Kidney tubule cell (primary cell): ENCODE measurements at regions not wholly inside any gene's neighbourhood (a gene's known extent, or its start where the extent isn't known, plus 50 kb on each side); places are given as distances from the start of the nearest gene placed in this dataset.

Experiments used
- DNase-seq: peaks from one replicate; pipeline ENCODE4 v3.0.0-alpha.2; 2018; ENCODE audit warnings: low spot score

DNA sequence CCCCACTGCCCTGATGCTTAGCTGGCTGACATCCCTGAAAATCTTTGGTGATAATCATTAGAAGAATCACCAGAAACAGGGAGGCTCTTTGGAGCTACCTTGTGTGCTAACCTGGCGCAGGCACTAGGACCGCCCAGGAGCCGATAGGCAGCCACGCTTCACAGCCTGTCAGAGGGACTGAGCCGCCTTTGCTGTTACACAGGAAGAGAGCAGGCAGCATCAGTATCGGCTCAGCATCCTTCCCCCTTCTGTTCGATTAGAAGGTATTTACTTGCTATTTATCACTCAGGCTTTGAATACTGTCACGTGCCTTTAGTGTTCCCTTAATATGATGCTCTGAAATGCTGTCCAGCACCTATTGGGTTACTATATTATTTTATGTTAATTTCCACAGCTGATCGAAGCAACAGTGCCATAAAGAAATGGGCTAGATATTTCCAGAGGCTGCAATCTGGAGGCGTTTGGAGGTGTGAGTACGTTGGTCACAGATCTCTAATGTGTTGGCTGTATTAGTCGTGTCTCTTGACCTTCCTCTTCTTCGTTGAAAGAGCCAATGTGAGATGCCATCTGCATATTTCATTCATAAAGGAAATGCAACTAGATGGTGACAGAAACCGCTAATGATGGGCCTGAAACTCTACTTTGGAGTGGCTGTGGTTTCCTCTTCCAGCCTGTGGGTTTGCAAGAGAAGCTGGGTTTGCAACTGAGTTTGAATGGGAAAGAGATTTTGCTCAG is 110.4 kb upstream of the RAB27B start:
- DNase-seq, result peak; percentile 13

DNA sequence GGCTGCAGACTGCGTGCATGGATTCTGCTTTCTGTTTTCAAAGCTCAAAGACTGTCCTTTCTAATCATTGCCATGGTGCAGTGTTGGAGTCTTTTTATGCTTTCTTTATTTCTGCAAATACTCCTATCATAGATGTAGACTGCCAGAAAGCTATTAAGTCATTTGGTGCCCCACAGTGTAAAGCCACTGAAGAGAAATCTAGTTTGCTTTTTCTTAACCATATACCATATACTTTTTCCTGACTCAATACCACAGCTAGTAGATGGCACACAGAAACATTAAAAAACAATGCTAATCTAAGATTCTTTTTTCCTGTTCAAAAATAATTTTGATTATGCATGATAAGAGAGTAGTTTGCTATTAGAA is 109.9 kb upstream of the RAB27B start:
- no peak for DNase-seq

DNA sequence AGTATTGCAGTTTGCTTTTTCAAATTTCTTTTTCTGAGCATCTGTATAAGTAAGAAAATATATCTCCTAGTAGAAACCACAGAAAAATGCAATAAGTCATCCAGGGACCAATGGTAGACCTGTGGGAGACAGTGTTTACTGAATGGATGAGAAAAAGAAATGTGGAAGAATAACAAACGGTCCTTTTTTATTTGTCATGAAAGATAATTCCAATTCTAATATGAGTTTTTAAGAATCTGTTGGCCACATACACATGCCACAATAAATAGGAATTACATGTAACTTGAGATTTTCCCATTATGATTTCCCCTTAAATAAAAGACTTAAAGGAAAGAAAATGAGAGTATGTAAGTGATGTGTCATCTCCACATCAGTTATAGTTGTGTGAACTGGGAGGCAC is 107.7 kb upstream of the RAB27B start:
- DNase-seq, result no peak

DNA sequence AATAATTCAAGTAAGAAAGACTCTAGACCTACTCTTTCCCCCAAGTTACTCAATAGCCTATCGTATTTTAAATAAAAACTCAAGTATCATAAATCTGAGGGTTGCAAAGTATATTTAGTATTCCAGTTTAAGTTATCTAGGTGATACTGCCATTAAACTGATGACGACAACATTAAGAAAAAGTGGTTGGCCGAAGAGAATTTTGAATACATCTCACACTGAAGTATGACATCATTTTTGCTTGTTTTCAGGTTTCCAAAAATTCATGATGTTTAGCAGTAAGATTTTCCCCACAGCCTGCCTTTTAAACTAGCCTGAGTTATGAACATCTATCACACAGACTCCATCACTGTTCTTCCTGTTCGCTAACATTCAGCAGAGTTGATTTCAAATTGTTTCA is 102.1 kb upstream of the RAB27B start:
- no peak for DNase-seq

DNA sequence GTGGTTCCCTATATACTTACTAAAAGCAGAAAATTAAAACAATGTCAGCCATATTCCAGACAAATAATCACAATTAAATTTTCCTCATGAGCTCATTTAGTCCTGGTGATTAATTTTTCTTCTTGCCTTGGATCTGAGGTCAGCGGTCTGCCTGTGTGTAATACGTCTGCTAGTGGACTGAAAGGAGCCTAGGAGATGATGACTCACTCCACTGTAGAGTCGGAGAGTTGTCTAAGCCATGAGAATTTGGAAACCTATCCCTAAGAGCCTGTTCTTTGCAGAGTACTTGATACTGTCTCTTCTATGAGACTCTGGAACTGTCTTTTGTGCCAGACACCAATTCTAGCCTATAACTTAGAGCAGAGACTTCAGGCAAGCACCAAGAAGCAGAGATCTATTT is 94.2 kb upstream of the RAB27B start:
- peak; percentile 83 for DNase-seq

DNA sequence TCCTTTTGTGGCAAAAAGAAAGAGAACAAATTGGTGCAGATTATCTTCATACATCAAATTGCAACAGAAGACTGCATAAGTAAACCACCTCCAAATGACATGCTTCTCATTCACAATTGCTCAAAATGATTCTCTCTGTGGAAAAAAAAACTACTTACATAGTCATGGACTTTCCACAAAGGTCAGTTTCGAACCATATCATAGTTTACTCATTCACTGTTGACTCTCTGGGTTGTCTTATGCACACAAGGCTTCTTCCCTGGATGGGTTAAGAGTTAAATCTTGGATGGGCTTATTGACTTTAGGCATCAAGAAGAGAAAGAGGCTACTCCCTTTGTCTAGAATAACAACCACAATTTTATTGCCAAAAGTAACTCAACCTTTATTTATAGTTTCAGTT is 91.3 kb upstream of the RAB27B start:
- no peak for DNase-seq

DNA sequence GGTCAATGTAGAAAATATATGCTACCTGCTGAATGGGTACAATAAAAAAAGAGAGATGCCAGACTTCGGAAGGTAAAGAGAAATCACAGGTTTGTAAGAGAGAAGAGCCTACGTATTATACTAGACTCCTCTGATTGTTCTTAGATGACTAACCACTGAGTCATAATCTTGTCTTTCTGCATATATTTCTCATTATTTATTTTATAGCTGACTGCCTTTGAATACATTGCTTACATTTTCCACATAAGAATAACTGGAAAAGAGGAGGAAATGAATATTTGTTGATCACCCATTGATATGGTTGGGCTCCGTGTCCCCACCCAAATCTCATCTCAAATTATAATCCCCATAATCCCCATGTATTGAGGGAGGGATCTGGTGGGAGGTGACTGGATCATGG is 90.3 kb upstream of the RAB27B start:
- DNase-seq, result peak; percentile 66

DNA sequence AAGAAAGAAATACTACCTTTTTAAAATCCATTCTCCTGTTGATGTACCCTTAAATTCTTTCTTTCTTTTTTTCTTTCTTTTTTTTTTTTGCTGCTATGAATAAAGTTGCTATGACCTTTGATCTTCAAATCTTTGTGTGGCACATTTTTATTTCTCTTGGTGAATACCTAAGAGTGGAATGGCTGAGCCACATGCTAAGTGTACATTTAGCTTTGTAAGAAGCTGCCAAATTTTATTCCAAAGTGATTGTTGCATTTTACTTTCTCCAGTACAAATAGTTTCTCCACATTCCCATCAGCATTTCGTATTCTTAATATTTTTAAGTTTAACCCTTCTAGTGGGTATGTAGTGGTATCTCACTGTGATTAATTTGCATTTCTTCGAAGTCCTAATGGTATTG is 88.8 kb upstream of the RAB27B start:
- DNase-seq, result no peak

DNA sequence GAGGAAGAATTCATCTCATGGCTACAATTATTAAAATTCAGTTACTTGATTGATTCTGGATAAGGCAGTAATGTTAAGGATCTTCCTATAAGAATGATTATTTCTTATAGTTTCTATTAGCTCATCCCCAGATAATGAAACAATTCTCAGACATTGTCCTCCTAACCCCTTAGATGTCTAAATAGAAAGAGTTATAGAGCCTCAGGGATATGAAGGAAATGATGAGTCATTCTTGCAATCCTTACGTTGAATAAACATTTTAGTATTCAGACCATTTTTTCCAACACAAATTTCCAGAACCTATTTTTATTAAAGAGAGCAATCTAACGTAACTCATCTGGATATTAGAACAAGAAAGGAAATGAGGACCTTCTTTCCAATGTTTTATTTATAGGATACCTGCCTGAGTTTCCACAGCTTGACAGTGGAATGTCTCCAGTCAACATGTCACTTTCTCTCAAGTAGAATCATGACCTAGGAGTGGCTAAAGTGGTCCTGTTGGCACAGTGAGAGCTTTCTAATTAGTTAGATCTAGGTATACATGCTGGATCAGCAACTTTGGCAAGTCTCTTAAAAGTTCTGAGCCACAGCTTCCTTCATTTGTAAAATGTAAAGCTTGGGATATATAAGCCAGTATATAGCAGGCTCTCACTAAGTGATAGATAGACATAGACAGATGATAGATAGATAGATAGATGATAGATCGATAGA is 88.0 kb upstream of the RAB27B start:
- DNase-seq, result no peak

DNA sequence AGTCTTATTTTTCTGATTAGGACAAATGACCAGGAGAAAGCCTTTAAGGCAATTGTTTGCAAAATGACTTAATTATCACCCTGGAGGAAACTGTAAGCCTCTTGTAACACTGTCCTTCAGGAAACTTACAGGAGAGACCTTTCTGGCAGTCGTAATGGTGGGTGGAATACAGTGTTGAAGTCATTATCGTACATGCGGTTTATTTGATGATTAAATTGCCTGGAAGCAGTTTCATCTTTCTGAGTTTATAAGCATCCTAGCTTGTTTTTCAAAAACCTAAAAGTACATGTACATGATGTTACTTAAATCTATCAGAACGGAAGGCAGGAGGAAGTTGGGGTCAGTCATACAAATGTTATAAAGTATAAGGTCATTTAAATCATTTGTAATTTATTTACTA is 86.2 kb upstream of the RAB27B start:
- no peak for DNase-seq

DNA sequence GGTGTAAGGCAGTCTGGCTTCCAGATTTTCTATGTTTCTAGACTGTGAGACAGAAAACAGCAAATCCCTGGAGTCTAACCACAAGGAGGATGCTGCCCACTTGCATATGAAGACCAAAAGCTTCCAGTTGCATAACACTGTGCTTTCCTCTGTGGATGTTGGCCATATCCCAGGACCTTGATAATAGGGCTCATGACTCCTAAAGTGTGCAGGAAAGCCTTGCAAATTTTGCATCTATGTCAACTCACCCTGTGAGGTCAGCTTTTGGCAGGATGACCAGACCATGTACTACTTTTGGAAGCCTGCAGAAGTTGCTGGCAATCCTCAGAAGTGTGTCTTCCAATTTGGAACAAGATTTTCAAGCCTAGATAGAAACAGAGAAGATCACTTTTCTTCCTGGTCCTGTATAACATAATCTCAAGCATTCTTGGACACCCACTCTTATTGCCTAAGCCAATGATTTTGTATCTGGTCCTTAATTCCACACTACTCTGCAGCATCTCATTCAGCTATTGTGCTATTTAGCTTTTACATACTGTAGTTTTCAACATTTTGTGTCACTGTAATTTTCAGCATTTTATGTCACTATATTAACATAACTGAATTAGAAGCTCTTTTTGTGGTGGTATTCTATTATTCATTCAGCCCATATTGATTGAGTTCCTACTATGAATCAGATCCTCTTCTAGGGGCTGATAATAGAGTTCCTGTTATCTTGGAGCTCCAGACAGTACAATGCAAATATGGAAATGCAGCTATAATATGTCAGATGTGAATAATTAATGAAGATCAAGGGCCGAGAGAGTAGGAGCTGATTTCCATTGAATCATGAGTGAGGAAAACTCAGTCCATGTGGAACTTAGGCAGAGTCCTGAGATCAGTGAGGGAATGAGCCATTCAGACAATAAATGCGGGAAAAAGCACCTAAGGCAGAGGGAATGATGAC is 85.3 kb upstream of the RAB27B start:
- peak; percentile 52 for DNase-seq

DNA sequence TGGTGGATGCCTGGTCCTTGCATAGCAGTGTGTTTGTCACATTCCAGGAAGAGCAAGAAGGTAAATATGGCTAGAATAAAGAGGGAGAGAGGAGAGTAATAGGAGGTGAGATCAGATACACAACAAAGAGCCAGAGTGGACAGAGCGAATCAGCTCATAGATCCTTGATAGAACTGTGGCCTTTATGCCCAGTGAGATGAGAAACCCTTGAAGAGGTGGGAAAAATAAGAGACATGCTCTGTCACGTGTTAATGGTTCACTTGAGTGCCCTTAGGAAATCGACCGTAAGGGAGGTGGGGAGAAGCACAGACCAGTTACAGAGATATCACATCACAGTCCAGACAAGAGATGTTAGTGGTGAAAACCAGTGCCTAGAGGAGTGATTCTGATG is 84.7 kb upstream of the RAB27B start:
- DNase-seq, result peak; percentile 51

DNA sequence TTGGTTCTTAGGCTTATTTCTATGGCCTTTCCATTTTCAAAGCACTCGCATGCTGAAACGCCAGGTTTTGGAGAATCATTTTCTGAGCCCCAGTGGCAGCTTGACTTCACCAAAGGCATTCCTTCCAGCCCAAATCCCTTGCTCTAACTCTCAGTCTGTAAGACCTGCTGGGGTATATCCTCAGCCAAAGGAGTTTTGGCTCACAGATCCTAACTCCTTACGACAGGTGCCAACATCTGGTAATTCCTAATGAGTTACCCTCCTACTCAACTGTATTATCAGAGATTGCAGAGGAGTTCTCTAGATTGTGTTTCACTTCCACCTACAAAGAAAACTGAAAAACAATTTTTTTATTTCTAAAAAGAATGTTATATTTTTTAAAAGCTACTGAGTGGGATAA is 79.0 kb upstream of the RAB27B start:
- no peak for DNase-seq

DNA sequence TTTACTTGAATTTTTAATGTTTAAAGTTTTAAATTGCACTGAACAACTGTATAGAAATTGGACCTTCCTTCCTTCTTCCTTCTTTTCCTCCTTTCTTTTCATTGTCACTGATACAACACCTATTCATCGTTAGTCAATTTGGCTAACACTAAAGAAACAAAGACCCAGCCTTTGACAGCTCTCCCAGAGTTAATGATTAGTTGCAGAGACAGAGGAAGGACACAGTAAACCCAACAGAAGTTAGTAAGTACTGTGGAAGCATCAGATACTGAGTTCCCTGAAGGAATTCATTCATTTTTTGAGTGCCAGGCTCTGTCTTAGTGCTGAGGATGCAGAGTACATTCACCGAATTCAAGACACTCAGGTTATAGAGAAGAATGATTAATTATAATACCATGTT is 77.9 kb upstream of the RAB27B start:
- peak; percentile 71 for DNase-seq

DNA sequence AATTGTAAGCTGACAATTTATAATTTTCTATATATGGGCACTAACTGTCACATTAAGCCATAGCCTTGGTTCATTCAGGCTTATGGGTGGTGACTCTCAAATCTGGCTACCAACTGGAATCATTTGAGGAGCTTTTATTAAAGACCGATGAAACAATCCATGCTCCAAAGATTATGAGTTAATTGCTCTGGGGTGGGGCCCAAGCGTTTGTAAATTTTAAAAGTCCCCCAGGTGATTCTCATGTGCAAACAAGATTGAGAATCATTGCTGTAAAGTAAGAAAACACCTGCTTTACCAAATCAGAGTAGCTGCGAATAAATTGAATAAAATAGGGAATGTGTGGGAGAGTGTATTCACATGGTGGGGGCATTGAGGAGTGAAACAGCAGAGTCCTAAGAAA is 76.1 kb upstream of the RAB27B start:
- no peak for DNase-seq

DNA sequence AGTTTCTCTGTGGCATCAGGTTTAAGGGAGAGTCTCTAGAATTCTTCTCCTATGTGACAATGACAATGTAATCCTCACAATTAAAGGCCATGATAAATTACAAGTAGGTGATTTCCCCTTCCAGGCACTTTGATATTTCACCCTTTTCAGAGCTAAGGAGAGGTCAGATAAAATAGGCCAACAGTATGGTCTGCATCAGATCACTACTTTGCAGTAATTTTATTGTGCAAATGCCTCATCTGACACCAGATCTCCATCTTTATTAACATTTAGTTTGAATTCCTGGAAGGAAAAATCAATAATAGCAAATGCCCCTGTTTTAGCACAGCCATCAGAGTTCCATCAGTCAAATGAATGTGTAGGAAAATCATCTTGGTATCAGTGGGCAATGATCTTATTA is 72.8 kb upstream of the RAB27B start:
- no peak for DNase-seq

DNA sequence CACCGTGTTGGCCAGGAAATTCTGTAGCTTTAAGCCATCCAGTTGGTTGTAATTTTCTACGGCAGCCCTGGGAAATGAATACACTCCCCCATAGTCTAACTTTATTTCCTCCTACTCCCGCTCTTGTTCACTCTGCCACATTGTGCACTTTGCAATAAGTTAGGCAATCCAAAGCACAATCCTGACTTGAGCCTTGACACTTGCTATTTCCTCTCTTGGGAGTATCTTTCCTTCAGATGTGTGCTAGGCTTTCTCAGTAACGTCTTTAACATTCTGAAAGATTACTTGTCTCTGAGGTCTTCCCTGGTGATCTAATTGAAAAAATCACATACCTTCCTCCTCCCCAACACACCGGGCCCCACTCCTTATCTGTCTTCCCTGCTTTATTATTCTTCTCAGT is 65.9 kb upstream of the RAB27B start:
- DNase-seq, result no peak

DNA sequence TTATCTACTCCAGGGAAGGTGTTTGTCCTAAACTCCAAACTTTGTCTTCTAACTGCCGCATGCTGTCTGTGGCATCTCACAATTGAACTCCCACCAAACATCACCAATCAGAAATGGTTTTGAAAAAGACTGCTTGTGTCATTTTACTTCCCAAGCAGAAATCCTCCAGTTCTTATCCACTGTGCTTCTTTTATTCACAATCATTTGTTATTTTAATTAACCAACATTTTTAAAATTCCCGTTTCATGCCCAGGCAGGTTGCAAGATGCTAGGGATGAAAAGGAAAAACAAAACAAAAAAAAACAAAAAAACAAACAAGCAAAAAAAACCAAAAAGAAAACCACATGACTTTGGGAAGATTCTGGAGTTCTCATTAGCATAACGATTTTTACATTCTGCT is 63.5 kb upstream of the RAB27B start:
- no peak for DNase-seq

DNA sequence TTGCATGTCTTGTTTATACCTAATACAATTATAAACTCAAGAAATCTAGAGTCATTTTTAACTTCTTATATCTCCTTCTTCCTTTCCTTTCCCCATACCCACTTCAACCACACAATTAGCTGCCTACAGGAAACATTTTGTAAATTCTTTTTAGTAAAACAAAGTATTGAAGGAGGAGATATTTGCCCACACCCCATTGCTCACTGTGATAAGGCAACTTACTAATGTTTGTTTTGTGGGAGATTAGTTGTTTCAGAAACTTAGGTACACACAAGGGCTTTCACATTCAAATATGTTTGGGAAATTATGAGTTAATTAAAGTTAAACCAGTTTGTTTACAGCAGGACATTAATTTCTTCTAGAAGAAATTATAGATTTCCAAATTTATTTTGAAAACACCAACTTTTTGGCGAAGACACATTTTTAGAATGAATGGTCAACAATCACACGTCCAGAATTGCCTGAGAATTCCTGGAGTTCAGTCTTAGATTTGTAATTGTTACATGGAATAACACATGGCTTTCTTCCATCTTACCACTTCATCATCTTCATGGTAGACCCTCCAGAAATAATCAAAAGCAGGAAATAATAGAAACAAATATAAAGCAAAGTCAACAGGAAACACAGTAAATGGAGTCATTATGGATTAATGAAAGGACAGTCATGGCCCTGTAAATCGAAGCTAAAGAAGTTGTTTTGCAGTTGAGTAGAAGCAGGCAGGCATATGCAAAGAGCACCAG is 62.5 kb upstream of the RAB27B start:
- DNase-seq, result no peak

DNA sequence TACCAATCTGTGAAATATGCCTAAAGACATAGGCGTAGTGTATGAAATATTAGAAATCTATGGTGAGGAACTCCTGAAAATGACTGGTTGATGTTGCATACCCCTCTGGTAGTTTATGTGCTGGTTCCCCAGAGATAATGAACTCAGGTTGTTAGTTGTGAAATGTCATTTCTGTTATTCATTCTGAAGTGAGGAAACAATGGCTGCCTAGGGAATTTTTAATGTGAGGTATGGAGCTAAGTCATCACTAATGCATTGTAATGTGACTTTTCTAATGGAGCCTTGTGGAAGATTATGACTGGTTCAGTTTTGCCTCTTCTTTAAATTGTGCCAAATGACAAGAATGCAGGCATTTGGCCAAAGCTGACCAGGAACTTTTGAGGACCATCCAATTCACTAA is 61.6 kb upstream of the RAB27B start:
- DNase-seq, result no peak

DNA sequence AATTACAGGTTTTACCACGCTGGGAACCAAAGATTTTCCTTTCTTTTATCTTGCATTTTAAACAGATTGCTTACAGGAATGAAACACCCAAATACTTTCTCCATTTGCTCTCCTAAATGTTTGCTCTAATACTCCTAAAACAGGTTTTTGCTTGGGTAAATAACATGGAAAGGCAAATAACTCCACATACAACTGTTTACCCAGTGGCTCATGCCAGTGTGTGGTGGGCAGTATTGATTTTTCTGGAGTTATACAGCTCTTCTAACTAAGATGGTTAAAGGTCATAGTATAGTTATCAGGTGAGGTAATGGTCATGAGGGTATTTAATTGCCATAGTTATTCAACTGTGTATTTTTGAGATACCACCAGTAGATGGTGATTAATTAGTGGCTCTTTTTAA is 61.2 kb upstream of the RAB27B start:
- DNase-seq, result peak; percentile 37
